ENCODE measurements at regions not wholly inside any gene's neighbourhood (a gene's known extent, or its start where the extent isn't known, plus 50 kb on each side); places are given as distances from the start of the nearest gene placed in this dataset.
A peak's percentile ranks its signal among the peaks of the same experiment; 100 is the strongest.
"Not testable (repeated sequence)": the region's sequence is repeated elsewhere in the genome, so short reads cannot be mapped to it uniquely, and the experiment has no call there.

DNA sequence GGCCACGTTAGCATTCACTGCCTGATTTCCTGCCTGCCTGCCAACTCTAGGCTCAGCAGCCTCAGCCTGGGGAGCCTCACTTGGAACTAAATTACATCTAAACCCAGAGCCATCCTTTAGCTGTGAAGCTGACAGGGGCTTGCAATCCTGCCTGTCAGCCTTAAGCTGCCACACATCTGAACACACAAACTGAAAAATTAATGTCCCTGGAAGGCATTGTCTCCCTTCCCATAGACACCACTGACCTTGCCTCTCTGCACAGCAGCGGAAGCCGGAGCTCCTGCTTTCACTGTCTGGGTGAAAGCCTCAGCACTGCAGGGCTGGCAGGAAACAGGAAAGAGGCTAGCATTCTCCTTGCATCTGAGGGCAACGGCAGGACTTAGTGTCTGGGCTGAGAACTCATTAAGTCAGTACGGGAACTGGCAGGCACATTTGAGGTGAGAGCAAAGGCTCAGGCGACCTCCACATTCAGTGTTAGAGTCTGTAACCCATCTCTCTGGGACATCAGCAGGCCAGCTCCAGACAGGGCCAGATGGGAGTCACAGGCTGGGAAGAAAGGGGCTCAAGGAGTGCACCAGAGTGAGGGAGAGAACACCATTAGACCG is 452.4 kb upstream of the C16orf82 start:
- Histone ChIP-seq H3K4me1 (ENCODE audit: insufficient read depth, low read length) (no peaks in the 10 kb centered on the region), H3K9me3 (ENCODE audit: low read length) (no peaks in the 10 kb centered on the region), H3K27me3 (ENCODE audit: insufficient read depth, low read length, poor library complexity, severe bottlenecking) (no peaks in the 10 kb centered on the region), H3K36me3 (ENCODE audit: insufficient read depth, low read length) (no peaks in the 10 kb centered on the region), H3K4me3 (ENCODE audit: low read length) (no peak overlapping the region), H3K27ac (ENCODE audit: low read depth, low read length) (no peak overlapping the region)
- DNase-seq: no peak
- ChIA-PET POLR2A (no interaction called here), CTCF (no interaction called here)
- peak overlapping the region in 7 of 8 donors; percentile 14 to 93 (median 85) for H3K27ac Mint-ChIP-seq
- H3K27me3 Mint-ChIP-seq: peaks cover 0 to 2% of the 10 kb centered on the region in 2 donors
- peak overlapping the region in 4 of 7 donors; percentile 21 to 54 (median 40) for H3K4me3 Mint-ChIP-seq
- H3K36me3 Mint-ChIP-seq: no peaks in the 10 kb centered on the region
- H3K4me1 Mint-ChIP-seq: peaks cover 3 to 21% (median 5%) of the 10 kb centered on the region in 3 donors
- H3K9me3 Mint-ChIP-seq: peaks cover 0 to 4% (median 2%) of the 10 kb centered on the region in 5 donors

- H3K9me3 ChIP-seq (ENCODE audit: low read length): no peaks in the 10 kb centered on the region
- no peak overlapping the region for H3K27ac ChIP-seq (ENCODE audit: low read depth, low read length)
- H3K4me1 ChIP-seq (ENCODE audit: insufficient read depth, low read length): no peaks in the 10 kb centered on the region
- peaks cover 4 to 9% of the 10 kb centered on the region in 2 donors for H3K27me3 Mint-ChIP-seq
- no peak overlapping the region for H3K27ac Mint-ChIP-seq
- no peaks in the 10 kb centered on the region for H3K36me3 ChIP-seq (ENCODE audit: insufficient read depth, low read length)
- H3K9me3 Mint-ChIP-seq: peaks cover 12 to 30% (median 20%) of the 10 kb centered on the region in 5 donors
- DNase-seq: no peak
- no peak overlapping the region for H3K4me3 Mint-ChIP-seq
- H3K36me3 Mint-ChIP-seq: peaks cover 0 to 33% (median 3%) of the 10 kb centered on the region in 3 donors
- no peaks in the 10 kb centered on the region for H3K4me1 Mint-ChIP-seq
- POLR2A ChIA-PET: no interaction called here
- CTCF ChIA-PET: no interaction called here
- no peaks in the 10 kb centered on the region for H3K27me3 ChIP-seq (ENCODE audit: insufficient read depth, low read length, poor library complexity, severe bottlenecking)
- no peak overlapping the region for H3K4me3 ChIP-seq (ENCODE audit: low read length)
These were observed 443.3 kb upstream of the C16orf82 start for GRCh38 chr16:26623442-26623841.

DNA sequence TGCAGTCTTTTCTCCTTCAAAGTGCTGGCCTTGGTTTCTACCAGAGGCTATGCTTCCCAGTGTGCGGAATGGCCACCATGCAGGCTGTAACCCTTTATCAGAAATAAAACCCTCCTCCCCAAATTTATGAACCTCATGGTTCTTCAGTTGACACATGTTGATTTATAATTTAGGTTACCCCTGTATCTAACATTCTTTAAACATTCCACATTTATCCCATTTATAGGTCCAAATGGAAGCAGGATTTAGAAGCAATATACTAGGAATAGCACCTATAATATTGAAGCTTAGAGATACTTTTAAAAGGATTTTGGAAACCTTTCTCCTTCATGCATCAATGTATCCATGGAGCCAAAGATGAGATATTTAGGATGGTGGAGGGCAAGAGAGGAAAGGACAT is 438.8 kb upstream of the C16orf82 start:
- ChIA-PET POLR2A (no interaction called here), CTCF (no interaction called here)
- Histone ChIP-seq H3K27ac (ENCODE audit: low read depth, low read length) (no peak overlapping the region), H3K4me1 (ENCODE audit: insufficient read depth, low read length) (no peaks in the 10 kb centered on the region), H3K36me3 (ENCODE audit: insufficient read depth, low read length) (no peaks in the 10 kb centered on the region), H3K9me3 (ENCODE audit: low read length) (no peaks in the 10 kb centered on the region), H3K4me3 (ENCODE audit: low read length) (no peak overlapping the region), H3K27me3 (ENCODE audit: insufficient read depth, low read length, poor library complexity, severe bottlenecking) (no peaks in the 10 kb centered on the region)
- Mint-ChIP-seq H3K27me3 (peaks cover 2 to 14% of the 10 kb centered on the region in 2 donors), H3K9me3 (peaks cover 24 to 54% (median 51%) of the 10 kb centered on the region in 5 donors), H3K4me3 (no peak overlapping the region), H3K36me3 (peaks cover 0 to 55% (median 5%) of the 10 kb centered on the region in 3 donors), H3K27ac (no peak overlapping the region), H3K4me1 (no peaks in the 10 kb centered on the region)
- no peak for DNase-seq

DNA sequence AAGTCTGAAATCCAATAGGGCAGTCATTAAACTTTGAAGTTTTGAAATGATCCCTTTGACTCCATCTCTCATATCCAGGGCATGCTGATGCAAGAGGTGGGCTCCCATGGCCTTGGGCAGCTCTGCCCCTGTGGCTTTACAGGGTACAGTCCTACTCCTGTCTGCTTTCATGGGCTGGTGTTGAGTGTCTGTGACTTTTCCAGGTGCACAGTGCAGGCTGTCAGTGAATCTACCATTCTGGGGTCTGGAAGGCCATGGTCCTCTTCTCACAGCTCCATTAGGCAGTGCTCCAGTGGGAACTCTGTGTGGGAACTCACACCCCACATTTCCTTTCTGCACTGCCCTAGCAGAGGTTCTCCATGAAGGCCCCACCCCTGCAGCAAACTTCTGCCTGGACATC is 435.4 kb upstream of the C16orf82 start:
- peaks cover 0 to 49% (median 8%) of the 10 kb centered on the region in 3 donors for H3K36me3 Mint-ChIP-seq
- H3K4me1 Mint-ChIP-seq; CTCF ChIA-PET; H3K27me3 Mint-ChIP-seq; H3K4me3 Mint-ChIP-seq; H3K4me3 ChIP-seq (ENCODE audit: low read length); H3K27me3 ChIP-seq (ENCODE audit: insufficient read depth, low read length, poor library complexity, severe bottlenecking); H3K9me3 ChIP-seq (ENCODE audit: low read length); H3K4me1 ChIP-seq (ENCODE audit: insufficient read depth, low read length); H3K27ac ChIP-seq (ENCODE audit: low read depth, low read length); H3K27ac Mint-ChIP-seq; H3K36me3 ChIP-seq (ENCODE audit: insufficient read depth, low read length); DNase-seq; POLR2A ChIA-PET: not testable (repeated sequence)
- H3K9me3 Mint-ChIP-seq: peaks cover 29 to 57% (median 51%) of the 10 kb centered on the region in 5 donors

GRCh38 chr16:26642047-26642664 is 424.6 kb upstream of the C16orf82 start:
- no peak overlapping the region for H3K27ac ChIP-seq (ENCODE audit: low read depth, low read length)

GRCh38 chr16:26643519-26643918 is 423.2 kb upstream of the C16orf82 start:
- Histone ChIP-seq H3K9me3 (ENCODE audit: low read length) (no peaks in the 10 kb centered on the region), H3K27ac (ENCODE audit: low read depth, low read length) (no peak overlapping the region), H3K4me1 (ENCODE audit: insufficient read depth, low read length) (no peaks in the 10 kb centered on the region), H3K27me3 (ENCODE audit: insufficient read depth, low read length, poor library complexity, severe bottlenecking) (no peaks in the 10 kb centered on the region), H3K36me3 (ENCODE audit: insufficient read depth, low read length) (no peaks in the 10 kb centered on the region), H3K4me3 (ENCODE audit: low read length) (no peak overlapping the region)
- Mint-ChIP-seq H3K4me3 (no peak overlapping the region), H3K9me3 (peaks cover 0 to 3% (median 0%) of the 10 kb centered on the region in 5 donors), H3K27ac (peak overlapping the region in 1 of 8 donors; percentile 10), H3K4me1 (peaks cover 10 to 26% (median 12%) of the 10 kb centered on the region in 3 donors), H3K27me3 (peaks cover 0 to 9% of the 10 kb centered on the region in 2 donors), H3K36me3 (no peaks in the 10 kb centered on the region)
- no peak for DNase-seq
- ChIA-PET POLR2A (no interaction called here), CTCF (no interaction called here)

More at GRCh38 chr16:26642047-26642664, 424.6 kb upstream of the C16orf82 start:
- Histone ChIP-seq H3K36me3 (ENCODE audit: insufficient read depth, low read length) (no peaks in the 10 kb centered on the region), H3K9me3 (ENCODE audit: low read length) (no peaks in the 10 kb centered on the region), H3K4me3 (ENCODE audit: low read length) (no peak overlapping the region), H3K27me3 (ENCODE audit: insufficient read depth, low read length, poor library complexity, severe bottlenecking) (no peaks in the 10 kb centered on the region), H3K4me1 (ENCODE audit: insufficient read depth, low read length) (no peaks in the 10 kb centered on the region)
- Mint-ChIP-seq H3K27me3 (peaks cover 0 to 9% of the 10 kb centered on the region in 2 donors), H3K36me3 (no peaks in the 10 kb centered on the region), H3K4me1 (peaks cover 10 to 26% (median 12%) of the 10 kb centered on the region in 3 donors), H3K27ac (peak overlapping the region in 2 of 8 donors; percentile 29 to 38), H3K9me3 (peaks cover 0 to 3% (median 0%) of the 10 kb centered on the region in 5 donors), H3K4me3 (no peak overlapping the region)
- ChIA-PET CTCF (no interaction called here), POLR2A (no interaction called here)
- no peak for DNase-seq

- H3K4me1 Mint-ChIP-seq: peaks cover 10 to 26% (median 12%) of the 10 kb centered on the region in 3 donors
- Histone ChIP-seq H3K4me3 (ENCODE audit: low read length) (no peak overlapping the region), H3K9me3 (ENCODE audit: low read length) (no peaks in the 10 kb centered on the region), H3K27ac (ENCODE audit: low read depth, low read length) (no peak overlapping the region), H3K36me3 (ENCODE audit: insufficient read depth, low read length) (no peaks in the 10 kb centered on the region), H3K4me1 (ENCODE audit: insufficient read depth, low read length) (no peaks in the 10 kb centered on the region), H3K27me3 (ENCODE audit: insufficient read depth, low read length, poor library complexity, severe bottlenecking) (no peaks in the 10 kb centered on the region)
- H3K27me3 Mint-ChIP-seq: peaks cover 0 to 9% of the 10 kb centered on the region in 2 donors
- peak overlapping the region in 3 of 7 donors; percentile 6 to 76 (median 59) for H3K4me3 Mint-ChIP-seq
- H3K27ac Mint-ChIP-seq: peak overlapping the region in 3 of 8 donors; percentile 24 to 91 (median 66)
- peaks cover 0 to 3% (median 0%) of the 10 kb centered on the region in 5 donors for H3K9me3 Mint-ChIP-seq
- peak in 1 of 5 donors; percentile 2 for DNase-seq
- H3K36me3 Mint-ChIP-seq: no peaks in the 10 kb centered on the region
- CTCF ChIA-PET: no interaction called here
- POLR2A ChIA-PET: no interaction called here
These were observed 421.7 kb upstream of the C16orf82 start for GRCh38 chr16:26644912-26645543.

GRCh38 chr16:26645614-26646013 is 421.1 kb upstream of the C16orf82 start:
- Mint-ChIP-seq H3K36me3 (no peaks in the 10 kb centered on the region), H3K27me3 (peaks cover 0 to 9% of the 10 kb centered on the region in 2 donors), H3K4me3 (peak overlapping the region in 1 of 7 donors; percentile 59), H3K27ac (peak overlapping the region in 4 of 8 donors; percentile 4 to 91 (median 45)), H3K4me1 (peaks cover 10 to 26% (median 12%) of the 10 kb centered on the region in 3 donors), H3K9me3 (peaks cover 0 to 3% (median 0%) of the 10 kb centered on the region in 5 donors)
- Histone ChIP-seq H3K9me3 (ENCODE audit: low read length) (no peaks in the 10 kb centered on the region), H3K27ac (ENCODE audit: low read depth, low read length) (no peak overlapping the region), H3K27me3 (ENCODE audit: insufficient read depth, low read length, poor library complexity, severe bottlenecking) (no peaks in the 10 kb centered on the region), H3K36me3 (ENCODE audit: insufficient read depth, low read length) (no peaks in the 10 kb centered on the region), H3K4me3 (ENCODE audit: low read length) (no peak overlapping the region), H3K4me1 (ENCODE audit: insufficient read depth, low read length) (no peaks in the 10 kb centered on the region)
- ChIA-PET CTCF (no interaction called here), POLR2A (no interaction called here)
- peak in 2 of 5 donors; percentile 23 to 35 for DNase-seq

Measured in CD8-positive, alpha-beta memory T cell (primary cell).